AG09319 (cell line): ENCODE measurements at regions not wholly inside any gene's neighbourhood (a gene's known extent, or its start where the extent isn't known, plus 50 kb on each side); places are given as distances from the start of the nearest gene placed in this dataset.

Experiments used
- DNase-seq: peaks from one replicate; pipeline ENCODE4 v3.0.0-alpha.2; 2010; ENCODE audit warnings: low read depth; ENCODE audit errors: extremely low read depth
- CTCF ChIP-seq: IDR thresholded peaks from 2 replicates; pipeline ENCODE4 v1.5.1; 2011; ENCODE audit warnings: low read depth, mild to moderate bottlenecking, inconsistent platforms, low read length, moderate library complexity

GRCh38 chr5:143898916-143899591, 87.1 kb downstream of the HMHB1 start:
- DNase-seq, result no peak
- TF ChIP-seq CTCF, result no peak

GRCh38 chr5:143908959-143909358, 97.0 kb downstream of the HMHB1 start:
- TF ChIP-seq CTCF, result no peak
- DNase-seq, result no peak

- DNase-seq, result no peak
- no peak for TF ChIP-seq CTCF
These were observed 101.2 kb downstream of the HMHB1 start for GRCh38 chr5:143913008-143913752.

- TF ChIP-seq CTCF, result no peak
- DNase-seq, result no peak
These were observed 102.8 kb downstream of the HMHB1 start for GRCh38 chr5:143914756-143915155.

GRCh38 chr5:143916451-143916850, 104.5 kb downstream of the HMHB1 start:
- DNase-seq, result no peak
- no peak for TF ChIP-seq CTCF

GRCh38 chr5:143918961-143919360, 107.0 kb downstream of the HMHB1 start:
- no peak for TF ChIP-seq CTCF
- DNase-seq, result no peak

- no peak for TF ChIP-seq CTCF
- no peak for DNase-seq
These were observed 108.8 kb downstream of the HMHB1 start for GRCh38 chr5:143920772-143921171.
